GM12875 (cell line): ENCODE measurements at regions not wholly inside any gene's neighbourhood (a gene's known extent, or its start where the extent isn't known, plus 50 kb on each side); places are given as distances from the start of the nearest gene placed in this dataset.

ENCODE experiments used
- H3K4me3 ChIP-seq: one replicate; pipeline ENCODE4 v1.5.1; 2011; ENCODE audit warnings: low read depth, low read length, control low read depth
- TF ChIP-seq, protein P1 (sequence below): IDR thresholded peaks from 2 replicates; pipeline ENCODE4 v1.5.1; 2011; ENCODE audit warnings: low read depth, mild to moderate bottlenecking, control low read depth, inconsistent platforms, low read length, moderate library complexity, borderline replicate concordance; ENCODE audit not compliant: insufficient read depth

GRCh38 chr7:45982132-45982531 is 61.1 kb upstream of the IGFBP3 start:
- no peak overlapping the region for H3K4me3 ChIP-seq
- TF ChIP-seq, protein P1, sequence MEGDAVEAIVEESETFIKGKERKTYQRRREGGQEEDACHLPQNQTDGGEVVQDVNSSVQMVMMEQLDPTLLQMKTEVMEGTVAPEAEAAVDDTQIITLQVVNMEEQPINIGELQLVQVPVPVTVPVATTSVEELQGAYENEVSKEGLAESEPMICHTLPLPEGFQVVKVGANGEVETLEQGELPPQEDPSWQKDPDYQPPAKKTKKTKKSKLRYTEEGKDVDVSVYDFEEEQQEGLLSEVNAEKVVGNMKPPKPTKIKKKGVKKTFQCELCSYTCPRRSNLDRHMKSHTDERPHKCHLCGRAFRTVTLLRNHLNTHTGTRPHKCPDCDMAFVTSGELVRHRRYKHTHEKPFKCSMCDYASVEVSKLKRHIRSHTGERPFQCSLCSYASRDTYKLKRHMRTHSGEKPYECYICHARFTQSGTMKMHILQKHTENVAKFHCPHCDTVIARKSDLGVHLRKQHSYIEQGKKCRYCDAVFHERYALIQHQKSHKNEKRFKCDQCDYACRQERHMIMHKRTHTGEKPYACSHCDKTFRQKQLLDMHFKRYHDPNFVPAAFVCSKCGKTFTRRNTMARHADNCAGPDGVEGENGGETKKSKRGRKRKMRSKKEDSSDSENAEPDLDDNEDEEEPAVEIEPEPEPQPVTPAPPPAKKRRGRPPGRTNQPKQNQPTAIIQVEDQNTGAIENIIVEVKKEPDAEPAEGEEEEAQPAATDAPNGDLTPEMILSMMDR, result no peak

GRCh38 chr7:45980973-45981372 is 59.9 kb upstream of the IGFBP3 start:
- TF ChIP-seq, protein P1, result no peak
- H3K4me3 ChIP-seq, result no peak overlapping the region

DNA sequence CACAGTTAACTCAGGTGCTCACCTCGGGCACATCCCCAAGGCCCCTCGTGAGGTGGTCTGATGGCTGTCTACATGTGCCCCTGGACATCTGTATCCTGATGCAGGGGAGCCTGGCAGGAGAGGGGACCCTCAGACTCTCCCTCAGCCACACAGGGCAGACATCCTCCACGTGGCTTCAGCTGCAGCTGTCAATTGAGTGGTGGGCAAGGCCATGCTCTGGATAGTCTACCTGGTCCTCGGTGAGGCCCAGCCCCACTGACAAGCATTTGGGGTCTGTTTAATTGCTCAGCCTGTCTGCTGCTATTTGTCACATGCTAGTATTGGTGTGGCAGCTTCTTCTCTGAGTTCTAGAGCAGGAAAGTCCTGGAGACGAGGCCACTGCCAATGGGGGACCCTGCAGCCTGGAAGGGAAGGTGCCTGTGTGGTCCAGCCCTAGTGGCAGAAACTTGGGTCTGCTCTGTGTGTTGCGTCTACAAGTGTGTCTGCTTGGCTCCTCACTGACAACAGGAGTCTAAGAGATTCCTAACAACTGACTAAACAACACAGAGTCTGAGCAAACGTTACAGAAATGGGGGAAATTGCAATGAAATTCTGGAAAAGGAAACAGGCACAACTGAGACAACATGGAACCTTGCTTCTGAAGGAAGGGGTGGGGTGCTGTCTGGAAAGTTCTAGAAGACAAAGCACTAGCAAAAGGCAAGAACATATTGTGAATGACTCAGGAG is 59.3 kb upstream of the IGFBP3 start:
- TF ChIP-seq, protein P1, result no peak
- no peak overlapping the region for H3K4me3 ChIP-seq

GRCh38 chr7:45979275-45980180 is 58.5 kb upstream of the IGFBP3 start:
- TF ChIP-seq, protein P1, result no peak
- no peak overlapping the region for H3K4me3 ChIP-seq

- H3K4me3 ChIP-seq, result no peak overlapping the region
- TF ChIP-seq, protein P1, result no peak
These were observed 57.7 kb upstream of the IGFBP3 start for GRCh38 chr7:45978731-45979211.

DNA sequence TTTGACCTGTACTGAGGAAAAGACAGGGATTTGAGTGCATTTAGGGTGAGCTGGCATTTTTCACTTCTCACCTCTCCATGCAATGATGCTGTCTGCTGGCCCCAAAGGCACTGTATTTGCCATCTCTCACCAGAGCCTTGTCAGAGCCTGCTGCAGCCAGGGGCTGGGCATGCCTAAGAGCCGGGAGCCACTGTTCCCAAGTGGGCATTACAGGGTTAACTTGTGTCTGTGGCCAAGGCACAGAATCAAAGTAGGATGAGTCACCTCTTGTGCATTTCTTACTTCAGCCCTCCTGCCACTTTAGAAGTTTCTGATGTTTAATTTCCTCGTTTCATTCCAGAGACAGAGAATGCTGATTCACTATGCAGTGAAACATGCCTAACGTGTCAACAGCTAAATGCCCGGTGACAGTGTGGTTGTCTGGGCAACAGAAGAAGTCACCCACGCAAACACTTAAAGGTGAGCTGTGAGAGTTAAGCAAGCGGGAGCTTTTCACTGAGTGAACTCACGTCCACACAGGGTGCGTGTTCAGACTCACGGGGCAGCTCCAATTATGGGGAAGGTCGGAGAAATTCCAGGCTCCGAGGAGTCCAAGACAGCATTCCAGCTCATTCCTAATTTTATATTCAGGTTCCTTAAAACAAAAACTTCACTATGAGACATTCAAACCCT is 57.1 kb upstream of the IGFBP3 start:
- TF ChIP-seq, protein P1, result no peak
- H3K4me3 ChIP-seq, result no peak overlapping the region
